ENCODE measurements at regions not wholly inside any gene's neighbourhood (a gene's known extent, or its start where the extent isn't known, plus 50 kb on each side); places are given as distances from the start of the nearest gene placed in this dataset.

DNA sequence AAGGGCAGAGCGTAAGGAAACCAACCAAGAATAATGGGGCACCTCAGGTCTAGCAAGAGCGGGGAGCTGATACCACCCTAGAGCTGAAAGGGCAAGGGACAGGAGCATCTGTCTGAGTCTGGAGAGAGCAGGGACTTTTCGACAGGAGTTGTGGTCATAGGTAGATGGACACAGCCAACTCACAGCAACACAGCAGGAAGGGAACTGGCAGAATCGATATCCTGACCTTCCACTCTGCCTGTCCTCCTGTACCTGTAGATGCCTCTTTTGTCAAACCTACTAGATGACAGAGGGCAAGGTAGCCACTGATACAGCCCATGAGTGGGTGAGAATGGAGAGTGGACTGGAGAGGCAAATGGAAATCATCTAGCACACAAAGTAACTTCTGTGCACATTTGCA lies 247.2 kb upstream of the EGLN3 start:
- Histone ChIP-seq H3K27ac (ENCODE audit: low read depth, low read length) (no peak overlapping the region), H3K4me1 (ENCODE audit: control insufficient read depth in 1 of 2, insufficient read depth in 2 of 2, low read length in 2 of 2) (peaks cover 0 to 6% of the 10 kb centered on the region in 2 experiments; a peak in 2 of 4 replicates), H3K9me2 (ENCODE audit: insufficient read depth) (no peaks in the 10 kb centered on the region), H3K27me3 (ENCODE audit: insufficient read depth, low read length) (no peaks in the 10 kb centered on the region), H3K79me2 (ENCODE audit: insufficient read depth, low read length) (no peaks in the 10 kb centered on the region), H2AFZ (ENCODE audit: low read depth, low read length, poor library complexity, severe bottlenecking) (no peak overlapping the region), H4K20me1 (ENCODE audit: insufficient read depth) (no peaks in the 10 kb centered on the region), H3K4me2 (ENCODE audit: low read length) (no peak overlapping the region), H3K36me3 (ENCODE audit: control insufficient read depth in 1 of 2, insufficient read depth in 2 of 2, low read length in 2 of 2) (no peaks in the 10 kb centered on the region), H3K4me3 (replicated peaks in 1 of 2; ENCODE audit: low read depth in 1 of 2, low read length in 2 of 2) (no peak overlapping the region), H3K9ac (ENCODE audit: low read length) (no peak overlapping the region), H3K9me3 (ENCODE audit: control insufficient read depth in 1 of 2, insufficient read depth in 1 of 2, low read depth in 1 of 2, low read length in 2 of 2) (no peaks in the 10 kb centered on the region)
- no peak for ATAC-seq
- RAD21 ChIA-PET (ENCODE audit: low non-redundant PET in 1 of 2, low total read pairs in 2 of 2, uncharacterized antibody in 2 of 2, unreplicated experiment in 2 of 2) = no interaction called here
- no TSS peak for BruUV-seq (replicated peaks)
- intact Hi-C loops (cut with micrococcal nuclease) = no loop called here
- DNase-seq (ENCODE audit: low read depth, low spot score) = no peak
- CTCF ChIA-PET = no interaction called here
- TF ChIP-seq POLR2A (IDR thresholded peaks at IDR 0.05; ENCODE audit: borderline replicate concordance, extremely low read depth, insufficient read depth, insufficient read length) (no peak), EGR1 (IDR thresholded peaks at IDR 0.05; ENCODE audit: low read depth) (no peak), YY1 (IDR thresholded peaks at IDR 0.05; ENCODE audit: extremely low read depth, insufficient replicate concordance, low read depth, low read length) (no peak), RAD21 (IDR thresholded peaks at IDR 0.05; ENCODE audit: low read depth) (no peak), FOSL1 (IDR thresholded peaks at IDR 0.05; ENCODE audit: low read depth) (no peak), SIN3A (IDR thresholded peaks at IDR 0.05; ENCODE audit: low read depth) (no peak), POLR2AphosphoS5 (IDR thresholded peaks at IDR 0.05; ENCODE audit: low read depth, low read length) (no peak), TCF7L2 (IDR thresholded peaks at IDR 0.05; ENCODE audit: borderline replicate concordance, extremely low read depth, insufficient read depth, insufficient read length) (no peak)
- TF ChIP-seq, protein P1, sequence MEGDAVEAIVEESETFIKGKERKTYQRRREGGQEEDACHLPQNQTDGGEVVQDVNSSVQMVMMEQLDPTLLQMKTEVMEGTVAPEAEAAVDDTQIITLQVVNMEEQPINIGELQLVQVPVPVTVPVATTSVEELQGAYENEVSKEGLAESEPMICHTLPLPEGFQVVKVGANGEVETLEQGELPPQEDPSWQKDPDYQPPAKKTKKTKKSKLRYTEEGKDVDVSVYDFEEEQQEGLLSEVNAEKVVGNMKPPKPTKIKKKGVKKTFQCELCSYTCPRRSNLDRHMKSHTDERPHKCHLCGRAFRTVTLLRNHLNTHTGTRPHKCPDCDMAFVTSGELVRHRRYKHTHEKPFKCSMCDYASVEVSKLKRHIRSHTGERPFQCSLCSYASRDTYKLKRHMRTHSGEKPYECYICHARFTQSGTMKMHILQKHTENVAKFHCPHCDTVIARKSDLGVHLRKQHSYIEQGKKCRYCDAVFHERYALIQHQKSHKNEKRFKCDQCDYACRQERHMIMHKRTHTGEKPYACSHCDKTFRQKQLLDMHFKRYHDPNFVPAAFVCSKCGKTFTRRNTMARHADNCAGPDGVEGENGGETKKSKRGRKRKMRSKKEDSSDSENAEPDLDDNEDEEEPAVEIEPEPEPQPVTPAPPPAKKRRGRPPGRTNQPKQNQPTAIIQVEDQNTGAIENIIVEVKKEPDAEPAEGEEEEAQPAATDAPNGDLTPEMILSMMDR (IDR thresholded peaks at IDR 0.05 in 2 of 3, conservative IDR thresholded peaks at IDR 0.05 in 1 of 3; ENCODE audit: borderline replicate concordance in 1 of 3, insufficient read depth in 1 of 3, low read depth in 2 of 3, low read length in 2 of 3) = no peak
- TF ChIP-seq, protein P2, sequence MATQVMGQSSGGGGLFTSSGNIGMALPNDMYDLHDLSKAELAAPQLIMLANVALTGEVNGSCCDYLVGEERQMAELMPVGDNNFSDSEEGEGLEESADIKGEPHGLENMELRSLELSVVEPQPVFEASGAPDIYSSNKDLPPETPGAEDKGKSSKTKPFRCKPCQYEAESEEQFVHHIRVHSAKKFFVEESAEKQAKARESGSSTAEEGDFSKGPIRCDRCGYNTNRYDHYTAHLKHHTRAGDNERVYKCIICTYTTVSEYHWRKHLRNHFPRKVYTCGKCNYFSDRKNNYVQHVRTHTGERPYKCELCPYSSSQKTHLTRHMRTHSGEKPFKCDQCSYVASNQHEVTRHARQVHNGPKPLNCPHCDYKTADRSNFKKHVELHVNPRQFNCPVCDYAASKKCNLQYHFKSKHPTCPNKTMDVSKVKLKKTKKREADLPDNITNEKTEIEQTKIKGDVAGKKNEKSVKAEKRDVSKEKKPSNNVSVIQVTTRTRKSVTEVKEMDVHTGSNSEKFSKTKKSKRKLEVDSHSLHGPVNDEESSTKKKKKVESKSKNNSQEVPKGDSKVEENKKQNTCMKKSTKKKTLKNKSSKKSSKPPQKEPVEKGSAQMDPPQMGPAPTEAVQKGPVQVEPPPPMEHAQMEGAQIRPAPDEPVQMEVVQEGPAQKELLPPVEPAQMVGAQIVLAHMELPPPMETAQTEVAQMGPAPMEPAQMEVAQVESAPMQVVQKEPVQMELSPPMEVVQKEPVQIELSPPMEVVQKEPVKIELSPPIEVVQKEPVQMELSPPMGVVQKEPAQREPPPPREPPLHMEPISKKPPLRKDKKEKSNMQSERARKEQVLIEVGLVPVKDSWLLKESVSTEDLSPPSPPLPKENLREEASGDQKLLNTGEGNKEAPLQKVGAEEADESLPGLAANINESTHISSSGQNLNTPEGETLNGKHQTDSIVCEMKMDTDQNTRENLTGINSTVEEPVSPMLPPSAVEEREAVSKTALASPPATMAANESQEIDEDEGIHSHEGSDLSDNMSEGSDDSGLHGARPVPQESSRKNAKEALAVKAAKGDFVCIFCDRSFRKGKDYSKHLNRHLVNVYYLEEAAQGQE (IDR thresholded peaks at IDR 0.05; ENCODE audit: low read depth) = no peak
- POLR2A ChIA-PET = no interaction called here

Data from HCT116 (cell line).